Body of pancreas (tissue), 4 donors: ENCODE measurements at regions not wholly inside any gene's neighbourhood (a gene's known extent, or its start where the extent isn't known, plus 50 kb on each side); places are given as distances from the start of the nearest gene placed in this dataset.

ENCODE experiments used
- ATAC-seq: fragments of 150-250 bp; one replicate; pipeline ENCODE4 v1.9.1; 2016
- DNase-seq, 4 donors: peaks; one replicate each; pipeline ENCODE4 v3.0.0-alpha.2; 2019
- H3K27ac ChIP-seq, 4 donors: fragments of 200-600 bp; sonication (generic); 1 replicate in 3 of 4; 2 replicates in 1 of 4; pipeline versions ENCODE4 v1.5.1 to v1.6.1; 2016 to 2019; ENCODE audit warnings: mild to moderate bottlenecking in 1 of 4, mixed read lengths in 1 of 4, moderate library complexity in 1 of 4
- H3K27me3 ChIP-seq, 2 donors: fragments of 200-600 bp; sonication (generic); one replicate each; pipeline ENCODE4 v1.6.0; 2016; ENCODE audit warnings: mild to moderate bottlenecking in 1 of 2
- H3K36me3 ChIP-seq, 2 donors: fragments of 200-600 bp; sonication (generic); replicated peaks in 1 of 2; 2 replicates each; pipeline ENCODE4 v1.5.1; 2016; ENCODE audit warnings: low read depth in 2 of 2; ENCODE audit not compliant: insufficient read depth in 1 of 2
- H3K4me1 ChIP-seq: fragments of 200-600 bp; sonication (generic); one replicate; pipeline ENCODE4 v1.6.0; 2016
- H3K4me3 ChIP-seq, 2 donors: fragments of 200-600 bp; sonication (generic); 1 replicate in 1 of 2; 2 replicates in 1 of 2; pipeline ENCODE4 v1.5.1; 2016 to 2019
- H3K9me3 ChIP-seq, 3 donors: fragments of 200-600 bp; sonication (generic); 1 replicate in 2 of 3; 2 replicates in 1 of 3; pipeline ENCODE4 v1.5.1; 2016
- POLR2A ChIP-seq, 3 donors: fragments of 450-650 bp; IDR thresholded peaks; one replicate each; pipeline ENCODE4 v1.6.1; 2016; ENCODE audit warnings: antibody characterized with exemption in 3 of 3, mild to moderate bottlenecking in 2 of 3
- WGBS, 2 donors: methylation state at CpG; one replicate each; pipeline ENCODE4 v1.1.5; 2017; 5-methylcytosine and 5-hydroxymethylcytosine counted together
- intact Hi-C: fragments of 100-400 bp; cut with DNase I; formaldehyde crosslinking; loops from one replicate; pipeline ENCODE4 v1.15.1; 2023
- TF ChIP-seq, protein P1 (sequence below), 7 experiments: fragments of 450-650 bp in 4 of 7; fragments of 200-600 bp in 3 of 7; sonication (generic) in 3 of 7; IDR thresholded peaks; one replicate each; pipeline ENCODE4 v1.5.1; 2016 to 2019; ENCODE audit warnings: antibody characterized with exemption in 7 of 7

DNA sequence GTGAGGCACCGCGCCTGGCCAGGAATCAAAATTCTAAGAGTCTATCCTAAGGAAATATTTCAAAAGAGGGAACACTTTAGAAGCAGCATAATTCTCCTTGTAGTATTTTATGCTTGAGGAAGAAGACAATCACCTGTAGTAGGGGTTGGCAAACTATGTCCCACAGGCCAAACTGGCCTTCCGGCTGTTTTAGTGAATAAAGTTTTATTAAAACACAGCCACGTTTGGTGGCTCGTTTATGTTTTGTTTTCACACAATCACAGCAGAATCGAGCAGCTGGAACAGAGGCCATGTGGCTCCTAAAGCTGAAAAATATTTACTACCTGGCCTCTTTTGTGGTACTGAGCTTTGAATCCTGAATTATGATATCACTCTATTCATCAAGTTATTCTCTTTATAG, 131.7 kb upstream of the TNS3 start:
- TF ChIP-seq, protein P1, sequence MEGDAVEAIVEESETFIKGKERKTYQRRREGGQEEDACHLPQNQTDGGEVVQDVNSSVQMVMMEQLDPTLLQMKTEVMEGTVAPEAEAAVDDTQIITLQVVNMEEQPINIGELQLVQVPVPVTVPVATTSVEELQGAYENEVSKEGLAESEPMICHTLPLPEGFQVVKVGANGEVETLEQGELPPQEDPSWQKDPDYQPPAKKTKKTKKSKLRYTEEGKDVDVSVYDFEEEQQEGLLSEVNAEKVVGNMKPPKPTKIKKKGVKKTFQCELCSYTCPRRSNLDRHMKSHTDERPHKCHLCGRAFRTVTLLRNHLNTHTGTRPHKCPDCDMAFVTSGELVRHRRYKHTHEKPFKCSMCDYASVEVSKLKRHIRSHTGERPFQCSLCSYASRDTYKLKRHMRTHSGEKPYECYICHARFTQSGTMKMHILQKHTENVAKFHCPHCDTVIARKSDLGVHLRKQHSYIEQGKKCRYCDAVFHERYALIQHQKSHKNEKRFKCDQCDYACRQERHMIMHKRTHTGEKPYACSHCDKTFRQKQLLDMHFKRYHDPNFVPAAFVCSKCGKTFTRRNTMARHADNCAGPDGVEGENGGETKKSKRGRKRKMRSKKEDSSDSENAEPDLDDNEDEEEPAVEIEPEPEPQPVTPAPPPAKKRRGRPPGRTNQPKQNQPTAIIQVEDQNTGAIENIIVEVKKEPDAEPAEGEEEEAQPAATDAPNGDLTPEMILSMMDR (IDR thresholded peaks at IDR 0.05) = no peak
- no peak for TF ChIP-seq POLR2A (IDR thresholded peaks at IDR 0.05)
- ATAC-seq = no peak
- no peak overlapping the region for H3K4me3 ChIP-seq
- DNase-seq = no peak
- WGBS, 2 donors = 79 to 84% methylated on average over 6 of the region's 6 CpGs
- no peaks in the 10 kb centered on the region for H3K4me1 ChIP-seq
- no peak overlapping the region for H3K27ac ChIP-seq
- H3K9me3 ChIP-seq = no peaks in the 10 kb centered on the region
- no peaks in the 10 kb centered on the region for H3K27me3 ChIP-seq
- H3K36me3 ChIP-seq = no peaks in the 10 kb centered on the region
- intact Hi-C loops = no loop called here

DNA sequence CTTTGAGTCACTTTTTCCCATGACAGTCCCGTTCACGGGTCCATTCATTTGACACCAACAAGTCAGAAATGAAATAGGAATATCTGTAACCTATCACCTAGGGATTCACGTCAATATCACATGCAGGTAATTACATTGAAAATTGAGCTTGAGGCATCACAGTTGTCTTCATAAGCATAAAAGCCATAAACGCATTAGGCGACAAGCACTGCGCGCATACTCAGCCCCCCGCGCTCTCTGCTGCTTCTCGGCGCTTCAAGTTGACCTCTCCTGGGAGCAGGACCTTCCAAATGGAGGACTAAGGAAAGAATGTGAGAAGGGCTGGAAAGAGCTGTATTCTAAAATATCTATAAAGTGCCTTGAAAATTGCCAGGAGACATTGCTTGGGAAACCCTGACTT, 130.5 kb upstream of the TNS3 start:
- no peaks in the 10 kb centered on the region for H3K36me3 ChIP-seq
- DNase-seq (no peak), ATAC-seq (no peak)
- TF ChIP-seq, protein P1 (IDR thresholded peaks at IDR 0.05) = no peak
- TF ChIP-seq POLR2A (IDR thresholded peaks at IDR 0.05) = no peak
- no peaks in the 10 kb centered on the region for H3K9me3 ChIP-seq
- no peaks in the 10 kb centered on the region for H3K4me1 ChIP-seq
- intact Hi-C loops = no loop called here
- H3K4me3 ChIP-seq = no peak overlapping the region
- no peak overlapping the region for H3K27ac ChIP-seq
- H3K27me3 ChIP-seq = no peaks in the 10 kb centered on the region
- 83 to 88% methylated on average over 11 of the region's 11 CpGs for WGBS, 2 donors

DNA sequence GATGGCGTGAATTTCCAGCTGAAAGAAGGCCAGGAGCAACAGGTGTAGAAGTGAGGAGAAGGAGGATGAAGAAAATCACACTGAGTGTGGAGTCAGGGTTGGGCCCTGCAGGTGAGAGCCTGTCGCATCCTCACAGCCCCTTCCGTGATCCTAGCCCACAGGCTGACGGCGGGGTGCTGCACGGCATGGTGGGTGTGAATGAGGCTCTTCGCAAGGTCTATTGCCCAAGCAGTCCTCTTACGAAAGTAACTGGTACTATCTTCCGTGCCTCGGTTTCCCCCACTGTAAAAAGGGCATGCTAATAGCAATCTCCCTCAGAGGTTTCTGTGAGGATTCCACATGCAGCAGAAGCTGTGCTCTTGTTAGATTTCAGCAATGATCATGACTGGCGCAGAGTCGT, 129.9 kb upstream of the TNS3 start:
- no peak for DNase-seq
- intact Hi-C loops = no loop called here
- H3K36me3 ChIP-seq = no peaks in the 10 kb centered on the region
- H3K27me3 ChIP-seq = no peaks in the 10 kb centered on the region
- no peak overlapping the region for H3K4me3 ChIP-seq
- TF ChIP-seq, protein P1 (IDR thresholded peaks at IDR 0.05) = no peak
- TF ChIP-seq POLR2A (IDR thresholded peaks at IDR 0.05) = no peak
- WGBS, 2 donors = 86 to 95% methylated on average over 12 of the region's 12 CpGs
- H3K9me3 ChIP-seq = no peaks in the 10 kb centered on the region
- no peak for ATAC-seq
- no peak overlapping the region for H3K27ac ChIP-seq
- no peaks in the 10 kb centered on the region for H3K4me1 ChIP-seq

DNA sequence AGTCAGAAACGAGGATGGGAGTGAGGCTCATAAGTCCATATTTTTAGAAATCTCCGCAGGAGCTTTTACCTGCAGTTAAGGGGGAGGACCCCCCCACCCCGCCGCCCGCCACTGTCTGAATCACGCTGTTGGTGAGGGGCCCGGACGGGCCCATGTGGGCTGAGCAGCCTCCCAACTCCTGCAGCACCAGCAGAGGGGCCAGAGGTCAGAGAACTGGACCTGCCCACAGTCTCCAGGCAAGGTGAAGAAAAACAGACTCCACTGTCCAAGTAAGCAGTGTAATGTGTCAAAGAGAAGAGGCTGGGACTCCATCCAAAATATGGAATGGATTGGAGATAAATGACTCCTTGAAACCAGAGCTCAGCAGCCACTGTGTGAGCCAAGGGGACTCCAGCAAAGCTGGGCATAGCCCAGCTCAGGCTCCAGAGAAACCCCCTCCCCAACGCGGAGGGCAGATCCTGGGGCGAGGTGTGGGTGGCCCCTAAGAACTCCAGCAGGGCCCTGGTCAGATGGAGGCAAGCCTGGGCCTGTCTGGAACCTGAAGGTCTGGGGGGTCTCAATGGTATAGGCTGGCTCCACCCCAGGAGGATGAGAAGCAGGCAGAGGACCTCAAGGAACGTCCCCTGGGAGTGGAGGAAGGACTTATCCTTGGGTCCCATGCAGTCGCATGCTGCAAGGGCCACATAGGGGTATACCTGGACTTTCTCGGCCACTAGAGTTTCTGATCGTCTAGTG, 128.5 kb upstream of the TNS3 start:
- no peak overlapping the region for H3K27ac ChIP-seq
- WGBS, 2 donors = 77 to 92% methylated on average over 6 to 14 of the region's 15 CpGs
- no peak overlapping the region for H3K4me3 ChIP-seq
- no peaks in the 10 kb centered on the region for H3K9me3 ChIP-seq
- H3K27me3 ChIP-seq = no peaks in the 10 kb centered on the region
- TF ChIP-seq, protein P1 (IDR thresholded peaks at IDR 0.05) = no peak
- TF ChIP-seq POLR2A (IDR thresholded peaks at IDR 0.05) = no peak
- ATAC-seq (no peak), DNase-seq (no peak)
- H3K36me3 ChIP-seq = no peaks in the 10 kb centered on the region
- intact Hi-C loops = no loop called here
- no peaks in the 10 kb centered on the region for H3K4me1 ChIP-seq

DNA sequence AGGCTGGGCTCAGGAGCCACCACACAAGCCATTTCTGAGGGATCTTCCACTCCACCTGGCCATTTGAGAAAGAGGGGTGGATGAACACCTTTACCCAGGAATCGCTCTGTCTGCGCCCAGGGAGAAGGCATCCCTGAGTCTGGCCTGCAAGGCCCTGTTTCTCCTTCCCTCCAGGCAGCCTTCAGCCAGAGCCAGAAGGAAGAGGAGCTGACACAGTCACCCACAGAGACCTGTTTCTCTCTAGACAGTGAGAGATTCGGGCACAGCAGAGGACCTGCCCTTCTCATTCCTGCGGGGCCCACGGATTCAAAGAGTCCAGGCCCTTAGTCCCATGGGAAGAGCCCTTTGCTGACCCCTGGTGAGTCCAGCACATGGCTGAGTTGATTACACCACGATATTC, 127.5 kb upstream of the TNS3 start:
- DNase-seq (no peak), ATAC-seq (no peak)
- Histone ChIP-seq H3K4me1 (no peaks in the 10 kb centered on the region), H3K36me3 (no peaks in the 10 kb centered on the region), H3K27me3 (no peaks in the 10 kb centered on the region), H3K4me3 (no peak overlapping the region), H3K9me3 (no peaks in the 10 kb centered on the region), H3K27ac (no peak overlapping the region)
- intact Hi-C loops = no loop called here
- 95 to 97% methylated on average over 4 to 6 of the region's 6 CpGs for WGBS, 2 donors
- TF ChIP-seq POLR2A (IDR thresholded peaks at IDR 0.05) = no peak
- TF ChIP-seq, protein P1 (IDR thresholded peaks at IDR 0.05) = no peak
